ENCODE measurements at regions not wholly inside any gene's neighbourhood (a gene's known extent, or its start where the extent isn't known, plus 50 kb on each side); places are given as distances from the start of the nearest gene placed in this dataset.
A peak's percentile ranks its signal among the peaks of the same experiment; 100 is the strongest.

GRCh38 chr12:70052931-70053497 lies 190.2 kb upstream of the CNOT2 start:
- H3K9me3 ChIP-seq (ENCODE audit: control insufficient read depth in 2 of 2, insufficient read depth in 1 of 2, low read depth in 1 of 2, low read length in 1 of 2) = no peaks in the 10 kb centered on the region
- peak overlapping the region in 1 of 3 donors; percentile 56 for H3K27ac ChIP-seq (ENCODE audit: low read depth in 1 of 3, low read length in 2 of 3)
- no peaks in the 10 kb centered on the region for H3K27me3 ChIP-seq (ENCODE audit: control insufficient read depth in 3 of 3, insufficient read depth in 3 of 3, low read length in 3 of 3)
- H3K36me3 ChIP-seq (ENCODE audit: control insufficient read depth in 3 of 3, insufficient read depth in 2 of 3, low read depth in 1 of 3, low read length in 3 of 3) = no peaks in the 10 kb centered on the region
- WGBS, 3 donors = 4 to 41% (median 29%) methylated on average over 4 of the region's 4 CpGs
- FAIRE-seq (no peak), DNase-seq (peak; percentile 90 to 94)
- H3K4me1 ChIP-seq (ENCODE audit: control insufficient read depth in 3 of 3, insufficient read depth in 2 of 3, low read depth in 1 of 3, low read length in 2 of 3) = peaks cover 2 to 35% (median 6%) of the 10 kb centered on the region in 3 donors
- H3K4me3 ChIP-seq (ENCODE audit: low read depth in 1 of 3, low read length in 3 of 3) = no peak overlapping the region

- Histone ChIP-seq H3K36me3 (ENCODE audit: control insufficient read depth in 3 of 3, insufficient read depth in 2 of 3, low read depth in 1 of 3, low read length in 3 of 3) (no peaks in the 10 kb centered on the region), H3K27ac (ENCODE audit: low read depth in 1 of 3, low read length in 2 of 3) (no peak overlapping the region), H3K27me3 (ENCODE audit: control insufficient read depth in 3 of 3, insufficient read depth in 3 of 3, low read length in 3 of 3) (no peaks in the 10 kb centered on the region), H3K4me1 (ENCODE audit: control insufficient read depth in 3 of 3, insufficient read depth in 2 of 3, low read depth in 1 of 3, low read length in 2 of 3) (no peaks in the 10 kb centered on the region), H3K9me3 (ENCODE audit: control insufficient read depth in 2 of 2, insufficient read depth in 1 of 2, low read depth in 1 of 2, low read length in 1 of 2) (no peaks in the 10 kb centered on the region), H3K4me3 (ENCODE audit: low read depth in 1 of 3, low read length in 3 of 3) (no peak overlapping the region)
- FAIRE-seq = no peak
- DNase-seq = no peak
- WGBS, 3 donors = 65 to 72% (median 68%) methylated on average over 1 of the region's 1 CpG
Observed at GRCh38 chr12:70059373-70059772, 183.9 kb upstream of the CNOT2 start.

- FAIRE-seq (no peak), DNase-seq (no peak)
- Histone ChIP-seq H3K36me3 (ENCODE audit: control insufficient read depth in 3 of 3, insufficient read depth in 2 of 3, low read depth in 1 of 3, low read length in 3 of 3) (no peaks in the 10 kb centered on the region), H3K9me3 (ENCODE audit: control insufficient read depth in 2 of 2, insufficient read depth in 1 of 2, low read depth in 1 of 2, low read length in 1 of 2) (no peaks in the 10 kb centered on the region), H3K4me3 (ENCODE audit: low read depth in 1 of 3, low read length in 3 of 3) (no peak overlapping the region), H3K4me1 (ENCODE audit: control insufficient read depth in 3 of 3, insufficient read depth in 2 of 3, low read depth in 1 of 3, low read length in 2 of 3) (no peaks in the 10 kb centered on the region), H3K27me3 (ENCODE audit: control insufficient read depth in 3 of 3, insufficient read depth in 3 of 3, low read length in 3 of 3) (no peaks in the 10 kb centered on the region), H3K27ac (ENCODE audit: low read depth in 1 of 3, low read length in 2 of 3) (no peak overlapping the region)
- WGBS, 3 donors = 74 to 93% (median 81%) methylated on average over 1 of the region's 1 CpG
Observed at GRCh38 chr12:70060634-70061033, 182.6 kb upstream of the CNOT2 start.

- no peak overlapping the region for H3K4me3 ChIP-seq (ENCODE audit: low read depth in 1 of 3, low read length in 3 of 3)
- no peaks in the 10 kb centered on the region for H3K27me3 ChIP-seq (ENCODE audit: control insufficient read depth in 3 of 3, insufficient read depth in 3 of 3, low read length in 3 of 3)
- no peaks in the 10 kb centered on the region for H3K36me3 ChIP-seq (ENCODE audit: control insufficient read depth in 3 of 3, insufficient read depth in 2 of 3, low read depth in 1 of 3, low read length in 3 of 3)
- no peaks in the 10 kb centered on the region for H3K9me3 ChIP-seq (ENCODE audit: control insufficient read depth in 2 of 2, insufficient read depth in 1 of 2, low read depth in 1 of 2, low read length in 1 of 2)
- WGBS, 3 donors = 68 to 80% (median 76%) methylated on average over 2 of the region's 2 CpGs
- H3K27ac ChIP-seq (ENCODE audit: low read depth in 1 of 3, low read length in 2 of 3) = no peak overlapping the region
- FAIRE-seq (no peak), DNase-seq (no peak)
- H3K4me1 ChIP-seq (ENCODE audit: control insufficient read depth in 3 of 3, insufficient read depth in 2 of 3, low read depth in 1 of 3, low read length in 2 of 3) = no peaks in the 10 kb centered on the region
Observed at GRCh38 chr12:70068743-70069142, 174.5 kb upstream of the CNOT2 start.

- H3K36me3 ChIP-seq (ENCODE audit: control insufficient read depth in 3 of 3, insufficient read depth in 2 of 3, low read depth in 1 of 3, low read length in 3 of 3) = no peaks in the 10 kb centered on the region
- WGBS, 3 donors = 78 to 86% (median 83%) methylated on average over 5 of the region's 5 CpGs
- H3K27me3 ChIP-seq (ENCODE audit: control insufficient read depth in 3 of 3, insufficient read depth in 3 of 3, low read length in 3 of 3) = no peaks in the 10 kb centered on the region
- no peaks in the 10 kb centered on the region for H3K9me3 ChIP-seq (ENCODE audit: control insufficient read depth in 2 of 2, insufficient read depth in 1 of 2, low read depth in 1 of 2, low read length in 1 of 2)
- no peak for FAIRE-seq
- H3K4me3 ChIP-seq (ENCODE audit: low read depth in 1 of 3, low read length in 3 of 3) = no peak overlapping the region
- no peaks in the 10 kb centered on the region for H3K4me1 ChIP-seq (ENCODE audit: control insufficient read depth in 3 of 3, insufficient read depth in 2 of 3, low read depth in 1 of 3, low read length in 2 of 3)
- no peak for DNase-seq
- no peak overlapping the region for H3K27ac ChIP-seq (ENCODE audit: low read depth in 1 of 3, low read length in 2 of 3)
Observed at GRCh38 chr12:70069221-70070105, 173.8 kb upstream of the CNOT2 start.

- Histone ChIP-seq H3K9me3 (ENCODE audit: control insufficient read depth in 2 of 2, insufficient read depth in 1 of 2, low read depth in 1 of 2, low read length in 1 of 2) (no peaks in the 10 kb centered on the region), H3K27me3 (ENCODE audit: control insufficient read depth in 3 of 3, insufficient read depth in 3 of 3, low read length in 3 of 3) (no peaks in the 10 kb centered on the region), H3K4me3 (ENCODE audit: low read depth in 1 of 3, low read length in 3 of 3) (no peak overlapping the region), H3K27ac (ENCODE audit: low read depth in 1 of 3, low read length in 2 of 3) (no peak overlapping the region), H3K4me1 (ENCODE audit: control insufficient read depth in 3 of 3, insufficient read depth in 2 of 3, low read depth in 1 of 3, low read length in 2 of 3) (no peaks in the 10 kb centered on the region), H3K36me3 (ENCODE audit: control insufficient read depth in 3 of 3, insufficient read depth in 2 of 3, low read depth in 1 of 3, low read length in 3 of 3) (no peaks in the 10 kb centered on the region)
- DNase-seq (peak; percentile 7 to 20), FAIRE-seq (no peak)
- WGBS, 3 donors = 75 to 79% (median 77%) methylated on average over 5 of the region's 5 CpGs
Observed at GRCh38 chr12:70070494-70071007, 172.7 kb upstream of the CNOT2 start.

- FAIRE-seq (no peak), DNase-seq (no peak)
- Histone ChIP-seq H3K27me3 (ENCODE audit: control insufficient read depth in 3 of 3, insufficient read depth in 3 of 3, low read length in 3 of 3) (no peaks in the 10 kb centered on the region), H3K27ac (ENCODE audit: low read depth in 1 of 3, low read length in 2 of 3) (no peak overlapping the region), H3K36me3 (ENCODE audit: control insufficient read depth in 3 of 3, insufficient read depth in 2 of 3, low read depth in 1 of 3, low read length in 3 of 3) (no peaks in the 10 kb centered on the region), H3K9me3 (ENCODE audit: control insufficient read depth in 2 of 2, insufficient read depth in 1 of 2, low read depth in 1 of 2, low read length in 1 of 2) (no peaks in the 10 kb centered on the region), H3K4me1 (ENCODE audit: control insufficient read depth in 3 of 3, insufficient read depth in 2 of 3, low read depth in 1 of 3, low read length in 2 of 3) (no peaks in the 10 kb centered on the region), H3K4me3 (ENCODE audit: low read depth in 1 of 3, low read length in 3 of 3) (no peak overlapping the region)
Observed at GRCh38 chr12:70074510-70074909, 168.7 kb upstream of the CNOT2 start.

- Histone ChIP-seq H3K36me3 (ENCODE audit: control insufficient read depth in 3 of 3, insufficient read depth in 2 of 3, low read depth in 1 of 3, low read length in 3 of 3) (no peaks in the 10 kb centered on the region), H3K4me3 (ENCODE audit: low read depth in 1 of 3, low read length in 3 of 3) (no peak overlapping the region), H3K4me1 (ENCODE audit: control insufficient read depth in 3 of 3, insufficient read depth in 2 of 3, low read depth in 1 of 3, low read length in 2 of 3) (no peaks in the 10 kb centered on the region), H3K9me3 (ENCODE audit: control insufficient read depth in 2 of 2, insufficient read depth in 1 of 2, low read depth in 1 of 2, low read length in 1 of 2) (no peaks in the 10 kb centered on the region), H3K27ac (ENCODE audit: low read depth in 1 of 3, low read length in 2 of 3) (no peak overlapping the region), H3K27me3 (ENCODE audit: control insufficient read depth in 3 of 3, insufficient read depth in 3 of 3, low read length in 3 of 3) (no peaks in the 10 kb centered on the region)
- FAIRE-seq = no peak
- WGBS, 3 donors = 72 to 86% (median 86%) methylated on average over 2 of the region's 2 CpGs
- DNase-seq = no peak
Observed at GRCh38 chr12:70077441-70077840, 165.8 kb upstream of the CNOT2 start.
